ENCODE measurements at regions not wholly inside any gene's neighbourhood (a gene's known extent, or its start where the extent isn't known, plus 50 kb on each side); places are given as distances from the start of the nearest gene placed in this dataset.

- Histone ChIP-seq H4K20me1 (ENCODE audit: insufficient read depth, low read length, poor library complexity, severe bottlenecking) (no peaks in the 10 kb centered on the region), H3K9me2 (replicated peaks; ENCODE audit: low read depth, low read length) (no peaks in the 10 kb centered on the region), H3K27me3 (ENCODE audit: insufficient read depth, low read length, poor library complexity, severe bottlenecking) (no peaks in the 10 kb centered on the region), H3K9me3 (ENCODE audit: insufficient read depth, low read depth, low read length) (no peaks in the 10 kb centered on the region), H3K9ac (ENCODE audit: low read depth, low read length, poor library complexity, severe bottlenecking) (no peak overlapping the region), H3K36me3 (ENCODE audit: insufficient read depth, low read length) (no peaks in the 10 kb centered on the region), H3K79me2 (ENCODE audit: insufficient read depth, low read length) (no peaks in the 10 kb centered on the region), H3K4me1 (ENCODE audit: insufficient read depth, low read length, poor library complexity, severe bottlenecking) (no peaks in the 10 kb centered on the region), H3K4me2 (ENCODE audit: low read depth, low read length, poor library complexity, severe bottlenecking) (no peak overlapping the region), H3F3A (ENCODE audit: low read depth) (no peaks in the 10 kb centered on the region), H2AFZ (ENCODE audit: low read length) (no peak overlapping the region), H3K4me3 (ENCODE audit: low read length, poor library complexity, severe bottlenecking) (no peak overlapping the region)
- no peak for TF ChIP-seq EZH2phosphoT487 (IDR thresholded peaks at IDR 0.05; ENCODE audit: borderline replicate concordance)
- TF ChIP-seq CTCF (conservative IDR thresholded peaks at IDR 0.05; ENCODE audit: low read length): no peak
Measured at GRCh38 chr7:121480566-121481335, 84.6 kb upstream of the FAM3C start.

GRCh38 chr7:121480058-121480457, 84.0 kb upstream of the FAM3C start:
- Histone ChIP-seq H3K9me3 (ENCODE audit: insufficient read depth, low read depth, low read length) (no peaks in the 10 kb centered on the region), H3K9me2 (replicated peaks; ENCODE audit: low read depth, low read length) (no peaks in the 10 kb centered on the region), H2AFZ (ENCODE audit: low read length) (no peak overlapping the region), H3K79me2 (ENCODE audit: insufficient read depth, low read length) (no peaks in the 10 kb centered on the region), H3K36me3 (ENCODE audit: insufficient read depth, low read length) (no peaks in the 10 kb centered on the region), H3K4me3 (ENCODE audit: low read length, poor library complexity, severe bottlenecking) (no peak overlapping the region), H3F3A (ENCODE audit: low read depth) (no peaks in the 10 kb centered on the region), H4K20me1 (ENCODE audit: insufficient read depth, low read length, poor library complexity, severe bottlenecking) (no peaks in the 10 kb centered on the region), H3K9ac (ENCODE audit: low read depth, low read length, poor library complexity, severe bottlenecking) (no peak overlapping the region), H3K4me1 (ENCODE audit: insufficient read depth, low read length, poor library complexity, severe bottlenecking) (no peaks in the 10 kb centered on the region), H3K27me3 (ENCODE audit: insufficient read depth, low read length, poor library complexity, severe bottlenecking) (no peaks in the 10 kb centered on the region), H3K4me2 (ENCODE audit: low read depth, low read length, poor library complexity, severe bottlenecking) (no peak overlapping the region)
- no peak for TF ChIP-seq EZH2phosphoT487 (IDR thresholded peaks at IDR 0.05; ENCODE audit: borderline replicate concordance)
- TF ChIP-seq CTCF (conservative IDR thresholded peaks at IDR 0.05; ENCODE audit: low read length): no peak

- TF ChIP-seq CTCF (conservative IDR thresholded peaks at IDR 0.05; ENCODE audit: low read length) (no peak), EZH2phosphoT487 (IDR thresholded peaks at IDR 0.05; ENCODE audit: borderline replicate concordance) (no peak)
- Histone ChIP-seq H3K4me2 (ENCODE audit: low read depth, low read length, poor library complexity, severe bottlenecking) (no peak overlapping the region), H2AFZ (ENCODE audit: low read length) (no peak overlapping the region), H3K9ac (ENCODE audit: low read depth, low read length, poor library complexity, severe bottlenecking) (no peak overlapping the region), H3K9me2 (replicated peaks; ENCODE audit: low read depth, low read length) (no peaks in the 10 kb centered on the region), H3K9me3 (ENCODE audit: insufficient read depth, low read depth, low read length) (no peaks in the 10 kb centered on the region), H3K79me2 (ENCODE audit: insufficient read depth, low read length) (no peaks in the 10 kb centered on the region), H3F3A (ENCODE audit: low read depth) (no peaks in the 10 kb centered on the region), H4K20me1 (ENCODE audit: insufficient read depth, low read length, poor library complexity, severe bottlenecking) (no peaks in the 10 kb centered on the region), H3K27me3 (ENCODE audit: insufficient read depth, low read length, poor library complexity, severe bottlenecking) (no peaks in the 10 kb centered on the region), H3K4me1 (ENCODE audit: insufficient read depth, low read length, poor library complexity, severe bottlenecking) (no peaks in the 10 kb centered on the region), H3K4me3 (ENCODE audit: low read length, poor library complexity, severe bottlenecking) (no peak overlapping the region), H3K36me3 (ENCODE audit: insufficient read depth, low read length) (no peaks in the 10 kb centered on the region)
Measured at GRCh38 chr7:121479466-121479865, 83.4 kb upstream of the FAM3C start.

Data from Loucy (cell line).